ENCODE measurements at regions not wholly inside any gene's neighbourhood (a gene's known extent, or its start where the extent isn't known, plus 50 kb on each side); places are given as distances from the start of the nearest gene placed in this dataset.

GRCh38 chr1:55635856-55636255 lies 420.7 kb upstream of the USP24 start:
- DNase-seq = no peak

- no peak for DNase-seq
Measured at GRCh38 chr1:55634516-55634915, 419.4 kb upstream of the USP24 start.

- DNase-seq = no peak
Measured at GRCh38 chr1:55632906-55633305, 417.7 kb upstream of the USP24 start.

- DNase-seq = no peak
Measured at GRCh38 chr1:55632058-55632457, 416.9 kb upstream of the USP24 start.

GRCh38 chr1:55631509-55631908 lies 416.3 kb upstream of the USP24 start:
- DNase-seq = no peak

- no peak for DNase-seq
Measured at GRCh38 chr1:55626326-55626725, 411.2 kb upstream of the USP24 start.

- DNase-seq = no peak
Measured at GRCh38 chr1:55624766-55625165, 409.6 kb upstream of the USP24 start.

- no peak for DNase-seq
Measured at GRCh38 chr1:55623311-55623710, 408.1 kb upstream of the USP24 start.

- no peak for DNase-seq
Measured at GRCh38 chr1:55622074-55622473, 406.9 kb upstream of the USP24 start.

GRCh38 chr1:55618199-55618598 lies 403.0 kb upstream of the USP24 start:
- no peak for DNase-seq

- no peak for DNase-seq
Measured at GRCh38 chr1:55617288-55617982, 402.3 kb upstream of the USP24 start.

- DNase-seq = no peak
Measured at GRCh38 chr1:55612988-55613387, 397.8 kb upstream of the USP24 start.

- no peak for DNase-seq
Measured at GRCh38 chr1:55611123-55611522, 396.0 kb upstream of the USP24 start.

- no peak for DNase-seq
Measured at GRCh38 chr1:55610203-55610602, 395.0 kb upstream of the USP24 start.

- DNase-seq = no peak
Measured at GRCh38 chr1:55609630-55610029, 394.5 kb upstream of the USP24 start.

- DNase-seq = no peak
Measured at GRCh38 chr1:55605155-55605554, 390.0 kb upstream of the USP24 start.

- DNase-seq = no peak
Measured at GRCh38 chr1:55604749-55605148, 389.6 kb upstream of the USP24 start.

GRCh38 chr1:55604179-55604578 lies 389.0 kb upstream of the USP24 start:
- no peak for DNase-seq

GRCh38 chr1:55600242-55600641 lies 385.1 kb upstream of the USP24 start:
- no peak for DNase-seq

GRCh38 chr1:55597910-55598309 lies 382.7 kb upstream of the USP24 start:
- no peak for DNase-seq

GRCh38 chr1:55594701-55595100 lies 379.5 kb upstream of the USP24 start:
- DNase-seq = no peak

GRCh38 chr1:55593298-55593697 lies 378.1 kb upstream of the USP24 start:
- DNase-seq = no peak

- DNase-seq = no peak
Measured at GRCh38 chr1:55592122-55592521, 377.0 kb upstream of the USP24 start.

- DNase-seq = no peak
Measured at GRCh38 chr1:55589671-55590297, 374.6 kb upstream of the USP24 start.

- no peak for DNase-seq
Measured at GRCh38 chr1:55588309-55588708, 373.1 kb upstream of the USP24 start.
